ENCODE measurements at regions not wholly inside any gene's neighbourhood (a gene's known extent, or its start where the extent isn't known, plus 50 kb on each side); places are given as distances from the start of the nearest gene placed in this dataset.

- no peak overlapping the region for H3K4me3 ChIP-seq (ENCODE audit: low read length)
- no peak for DNase-seq (ENCODE audit: low read depth)
- no peak for TF ChIP-seq CTCF (conservative IDR thresholded peaks at IDR 0.05; ENCODE audit: low read depth, low read length)
Observed at GRCh38 chr18:76115580-76115979, 379.5 kb downstream of the ZNF516 start.

- H3K4me3 ChIP-seq (ENCODE audit: low read length) = no peak overlapping the region
- TF ChIP-seq CTCF (conservative IDR thresholded peaks at IDR 0.05; ENCODE audit: low read depth, low read length) = no peak
- no peak for DNase-seq (ENCODE audit: low read depth)
Observed at GRCh38 chr18:76113101-76113500, 381.9 kb downstream of the ZNF516 start.

- no peak for TF ChIP-seq CTCF (conservative IDR thresholded peaks at IDR 0.05; ENCODE audit: low read depth, low read length)
- H3K4me3 ChIP-seq (ENCODE audit: low read length) = no peak overlapping the region
- DNase-seq (ENCODE audit: low read depth) = no peak
Observed at GRCh38 chr18:76102626-76103025, 392.4 kb downstream of the ZNF516 start.

- DNase-seq (ENCODE audit: low read depth) = no peak
- TF ChIP-seq CTCF (conservative IDR thresholded peaks at IDR 0.05; ENCODE audit: low read depth, low read length) = no peak
- H3K4me3 ChIP-seq (ENCODE audit: low read length) = no peak overlapping the region
Observed at GRCh38 chr18:76102156-76102555, 392.9 kb downstream of the ZNF516 start.

GRCh38 chr18:76099931-76100457, 395.0 kb downstream of the ZNF516 start:
- no peak for DNase-seq (ENCODE audit: low read depth)

GRCh38 chr18:76098674-76099411, 396.2 kb downstream of the ZNF516 start:
- no peak for DNase-seq (ENCODE audit: low read depth)
- H3K4me3 ChIP-seq (ENCODE audit: low read length) = no peak overlapping the region
- TF ChIP-seq CTCF (conservative IDR thresholded peaks at IDR 0.05; ENCODE audit: low read depth, low read length) = no peak

More at GRCh38 chr18:76099931-76100457, 395.0 kb downstream of the ZNF516 start:
- H3K4me3 ChIP-seq (ENCODE audit: low read length) = no peak overlapping the region
- TF ChIP-seq CTCF (conservative IDR thresholded peaks at IDR 0.05; ENCODE audit: low read depth, low read length) = no peak

- no peak for DNase-seq (ENCODE audit: low read depth)
- no peak for TF ChIP-seq CTCF (conservative IDR thresholded peaks at IDR 0.05; ENCODE audit: low read depth, low read length)
- no peak overlapping the region for H3K4me3 ChIP-seq (ENCODE audit: low read length)
Observed at GRCh38 chr18:76081536-76081935, 413.5 kb downstream of the ZNF516 start.

All from retinal pigment epithelial cell (primary cell).